ENCODE measurements at regions not wholly inside any gene's neighbourhood (a gene's known extent, or its start where the extent isn't known, plus 50 kb on each side); places are given as distances from the start of the nearest gene placed in this dataset.

GRCh38 chr3:147246906-147247305 is 159.4 kb downstream of the ZIC4 start:
- TF ChIP-seq CTCF (conservative IDR thresholded peaks at IDR 0.05 in 1 of 2, IDR thresholded peaks at IDR 0.05 in 1 of 2; ENCODE audit: extremely low read depth in 1 of 2, insufficient read depth in 1 of 2, low read depth in 1 of 2, low read length in 2 of 2) (no peak), EZH2 (IDR thresholded peaks at IDR 0.05; ENCODE audit: borderline replicate concordance, low read length) (no peak)
